ENCODE measurements at regions not wholly inside any gene's neighbourhood (a gene's known extent, or its start where the extent isn't known, plus 50 kb on each side); places are given as distances from the start of the nearest gene placed in this dataset.
"Not testable (repeated sequence)": the region's sequence is repeated elsewhere in the genome, so short reads cannot be mapped to it uniquely, and the experiment has no call there.

DNA sequence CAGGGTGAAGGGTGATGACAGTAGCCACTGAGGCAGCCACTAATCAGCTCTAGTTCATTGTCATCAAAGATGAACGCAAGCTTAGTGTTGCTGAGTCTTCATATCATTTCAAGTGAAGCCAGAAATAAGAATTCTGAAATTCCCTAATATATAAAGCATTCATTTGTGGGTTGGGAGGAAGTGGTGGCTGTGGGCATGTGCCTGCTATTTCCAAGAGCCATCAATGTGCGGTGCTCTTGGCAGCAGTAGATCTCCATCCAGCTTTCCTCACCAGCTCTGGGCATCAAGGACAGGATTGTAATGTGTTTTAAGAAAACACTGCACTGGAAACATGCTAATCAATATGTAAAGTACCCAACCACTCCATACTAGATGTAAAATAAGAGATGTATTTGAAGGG, 202.5 kb upstream of the AHR start:
- Mint-ChIP-seq H3K27me3 (no peaks in the 10 kb centered on the region), H3K36me3 (ENCODE audit: insufficient read depth) (no peaks in the 10 kb centered on the region), H3K4me3 (ENCODE audit: low read depth) (no peak overlapping the region), H3K9me3 (ENCODE audit: low read depth) (no peaks in the 10 kb centered on the region), H3K27ac (no peak overlapping the region), H3K4me1 (ENCODE audit: low read depth) (no peaks in the 10 kb centered on the region)
- no peak for TF ChIP-seq CTCF (IDR thresholded peaks at IDR 0.05; ENCODE audit: unreplicated experiment)
- DNase-seq (ENCODE audit: low spot score, unreplicated experiment), result no peak

DNA sequence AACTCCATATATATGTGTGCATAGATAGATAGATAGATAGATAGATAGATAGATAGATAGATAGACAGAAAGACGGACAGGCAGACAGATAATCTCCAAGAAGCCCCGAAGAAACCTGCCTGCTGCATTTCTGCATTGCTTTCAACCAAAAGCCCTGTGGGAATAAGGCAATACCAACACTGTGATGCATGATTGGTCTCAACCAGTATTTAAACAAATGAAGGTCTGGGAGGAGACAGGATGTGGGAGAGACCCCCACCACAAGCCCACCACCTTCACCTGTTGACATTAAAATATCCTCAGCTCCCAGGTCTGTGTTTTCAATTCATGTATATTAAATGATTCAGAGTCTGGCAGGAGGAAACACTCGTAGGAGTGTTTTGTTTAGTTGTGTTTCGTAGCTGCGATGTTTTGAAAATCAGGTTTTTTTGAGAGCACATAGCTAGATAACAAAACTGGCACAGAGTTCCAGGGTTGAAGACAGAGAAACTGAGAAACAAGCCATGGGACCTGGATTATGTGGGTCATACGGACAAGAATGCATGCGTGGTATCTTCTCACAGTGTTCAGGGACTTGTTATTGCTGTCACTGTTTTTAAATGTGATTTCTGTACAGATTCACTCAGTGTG, 200.7 kb upstream of the AHR start:
- no peak overlapping the region for H3K27ac Mint-ChIP-seq
- no peak overlapping the region for H3K4me3 Mint-ChIP-seq (ENCODE audit: low read depth)
- H3K36me3 Mint-ChIP-seq (ENCODE audit: insufficient read depth), result no peaks in the 10 kb centered on the region
- no peak for TF ChIP-seq CTCF (IDR thresholded peaks at IDR 0.05; ENCODE audit: unreplicated experiment)
- H3K4me1 Mint-ChIP-seq (ENCODE audit: low read depth), result no peaks in the 10 kb centered on the region
- H3K9me3 Mint-ChIP-seq (ENCODE audit: low read depth), result peaks cover 4% of the 10 kb centered on the region
- H3K27me3 Mint-ChIP-seq, result no peaks in the 10 kb centered on the region
- DNase-seq (ENCODE audit: low spot score, unreplicated experiment), result no peak

- peaks cover 4% of the 10 kb centered on the region for H3K9me3 Mint-ChIP-seq (ENCODE audit: low read depth)
- no peak overlapping the region for H3K27ac Mint-ChIP-seq
- H3K4me3 Mint-ChIP-seq (ENCODE audit: low read depth), result no peak overlapping the region
- no peak for DNase-seq (ENCODE audit: low spot score, unreplicated experiment)
- no peaks in the 10 kb centered on the region for H3K36me3 Mint-ChIP-seq (ENCODE audit: insufficient read depth)
- no peak for TF ChIP-seq CTCF (IDR thresholded peaks at IDR 0.05; ENCODE audit: unreplicated experiment)
- no peaks in the 10 kb centered on the region for H3K4me1 Mint-ChIP-seq (ENCODE audit: low read depth)
- no peaks in the 10 kb centered on the region for H3K27me3 Mint-ChIP-seq
These were observed 199.9 kb upstream of the AHR start for GRCh38 chr7:17098515-17098914.

GRCh38 chr7:17099083-17099973, 199.1 kb upstream of the AHR start:
- DNase-seq (ENCODE audit: low spot score, unreplicated experiment), result no peak
- H3K4me1 Mint-ChIP-seq (ENCODE audit: low read depth), result no peaks in the 10 kb centered on the region
- H3K36me3 Mint-ChIP-seq (ENCODE audit: insufficient read depth), result no peaks in the 10 kb centered on the region
- H3K27ac Mint-ChIP-seq, result no peak overlapping the region
- no peak overlapping the region for H3K4me3 Mint-ChIP-seq (ENCODE audit: low read depth)
- no peaks in the 10 kb centered on the region for H3K27me3 Mint-ChIP-seq
- TF ChIP-seq CTCF (IDR thresholded peaks at IDR 0.05; ENCODE audit: unreplicated experiment), result no peak
- H3K9me3 Mint-ChIP-seq (ENCODE audit: low read depth), result peaks cover 4% of the 10 kb centered on the region

DNA sequence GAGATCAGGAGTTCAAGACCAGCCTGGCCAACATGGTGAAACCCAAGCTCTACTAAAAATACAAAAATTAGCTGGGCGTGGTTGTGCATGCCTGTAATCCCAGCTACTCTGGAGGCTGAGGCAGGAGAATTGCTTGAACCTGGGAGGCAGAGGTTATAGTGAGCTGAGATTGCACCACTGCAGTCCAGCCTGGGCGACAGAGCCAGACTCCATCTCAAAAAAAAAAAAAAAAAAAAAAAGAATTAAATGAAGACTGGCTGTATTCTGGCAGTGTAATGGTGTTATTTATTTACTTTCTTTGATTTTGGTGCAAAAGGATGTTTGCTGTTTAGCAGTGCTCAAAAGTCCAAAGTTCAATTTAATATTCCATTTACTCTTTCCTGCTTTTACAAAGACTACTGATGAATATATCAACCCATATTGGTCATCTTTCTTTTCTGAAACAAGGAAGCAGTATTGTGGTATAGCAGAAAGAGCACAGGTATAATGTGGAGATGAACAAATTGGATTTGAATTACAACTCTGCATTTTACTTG, 198.4 kb upstream of the AHR start:
- not testable (repeated sequence) for H3K27me3 Mint-ChIP-seq; H3K4me1 Mint-ChIP-seq (ENCODE audit: low read depth); H3K4me3 Mint-ChIP-seq (ENCODE audit: low read depth); DNase-seq (ENCODE audit: low spot score, unreplicated experiment); H3K27ac Mint-ChIP-seq; H3K9me3 Mint-ChIP-seq (ENCODE audit: low read depth); H3K36me3 Mint-ChIP-seq (ENCODE audit: insufficient read depth)
